NCI-H2107 treated with DMSO at 0.1 percent for 48 hours (cell line): ENCODE measurements at regions not wholly inside any gene's neighbourhood (a gene's known extent, or its start where the extent isn't known, plus 50 kb on each side); places are given as distances from the start of the nearest gene placed in this dataset.
"Not testable (repeated sequence)": the region's sequence is repeated elsewhere in the genome, so short reads cannot be mapped to it uniquely, and the experiment has no call there.

Experiments used
- DNase-seq: peaks from one replicate; lab custom pipeline; 2025; ENCODE audit not compliant: unreplicated experiment; lab: John Stamatoyannopoulos, UW

GRCh38 chr5:112026879-112027278 lies 269.9 kb upstream of the NREP start:
- not testable (repeated sequence) for DNase-seq

GRCh38 chr5:112025757-112026156 lies 268.8 kb upstream of the NREP start:
- no peak for DNase-seq

- no peak for DNase-seq
Measured at GRCh38 chr5:112024769-112025168, 267.8 kb upstream of the NREP start.

- DNase-seq = no peak
Measured at GRCh38 chr5:112024221-112024620, 267.2 kb upstream of the NREP start.

- DNase-seq = no peak
Measured at GRCh38 chr5:112023766-112024165, 266.8 kb upstream of the NREP start.

- DNase-seq = no peak
Measured at GRCh38 chr5:112018846-112019245, 261.9 kb upstream of the NREP start.

- no peak for DNase-seq
Measured at GRCh38 chr5:112016980-112017379, 260.0 kb upstream of the NREP start.

GRCh38 chr5:112014783-112015395 lies 257.9 kb upstream of the NREP start:
- DNase-seq = no peak

- DNase-seq = no peak
Measured at GRCh38 chr5:112013660-112014059, 256.7 kb upstream of the NREP start.

GRCh38 chr5:112012104-112012503 lies 255.1 kb upstream of the NREP start:
- no peak for DNase-seq

GRCh38 chr5:112010475-112010874 lies 253.5 kb upstream of the NREP start:
- DNase-seq = no peak

GRCh38 chr5:112006721-112007120 lies 249.7 kb upstream of the NREP start:
- no peak for DNase-seq

GRCh38 chr5:112005623-112005930 lies 248.6 kb upstream of the NREP start:
- no peak for DNase-seq

GRCh38 chr5:112004867-112005622 lies 248.1 kb upstream of the NREP start:
- DNase-seq = no peak

GRCh38 chr5:112002376-112002775 lies 245.4 kb upstream of the NREP start:
- DNase-seq = no peak

GRCh38 chr5:111999286-111999685 lies 242.3 kb upstream of the NREP start:
- no peak for DNase-seq

GRCh38 chr5:111998871-111999270 lies 241.9 kb upstream of the NREP start:
- DNase-seq = no peak

GRCh38 chr5:111997711-111998110 lies 240.7 kb upstream of the NREP start:
- no peak for DNase-seq

- DNase-seq = no peak
Measured at GRCh38 chr5:111997308-111997707, 240.3 kb upstream of the NREP start.

GRCh38 chr5:111996574-111996973 lies 239.6 kb upstream of the NREP start:
- no peak for DNase-seq

GRCh38 chr5:111995701-111996100 lies 238.7 kb upstream of the NREP start:
- no peak for DNase-seq

- no peak for DNase-seq
Measured at GRCh38 chr5:111993242-111993641, 236.2 kb upstream of the NREP start.

GRCh38 chr5:111984044-111984443 lies 227.1 kb upstream of the NREP start:
- no peak for DNase-seq
